NCI-H2081 treated with DMSO at 0.1 percent for 48 hours (cell line): ENCODE measurements at regions not wholly inside any gene's neighbourhood (a gene's known extent, or its start where the extent isn't known, plus 50 kb on each side); places are given as distances from the start of the nearest gene placed in this dataset.
"Not testable (repeated sequence)": the region's sequence is repeated elsewhere in the genome, so short reads cannot be mapped to it uniquely, and the experiment has no call there.

ENCODE experiments used
- DNase-seq: peaks from one replicate; lab custom pipeline; 2025; lab: John Stamatoyannopoulos, UW

- not testable (repeated sequence) for DNase-seq
These were observed 915.2 kb downstream of the BRD1 start for GRCh38 chr22:48912356-48913066.

GRCh38 chr22:48911647-48912046 lies 916.0 kb downstream of the BRD1 start:
- DNase-seq, result not testable (repeated sequence)

GRCh38 chr22:48911067-48911466 lies 916.6 kb downstream of the BRD1 start:
- DNase-seq, result not testable (repeated sequence)

- no peak for DNase-seq
These were observed 919.1 kb downstream of the BRD1 start for GRCh38 chr22:48908547-48908946.

GRCh38 chr22:48907591-48907990 lies 920.1 kb downstream of the BRD1 start:
- DNase-seq, result no peak

GRCh38 chr22:48906216-48906835 lies 921.3 kb downstream of the BRD1 start:
- no peak for DNase-seq

GRCh38 chr22:48905206-48905975 lies 922.3 kb downstream of the BRD1 start:
- no peak for DNase-seq

- DNase-seq, result no peak
These were observed 924.6 kb downstream of the BRD1 start for GRCh38 chr22:48902983-48903650.

GRCh38 chr22:48902001-48902869 lies 925.4 kb downstream of the BRD1 start:
- no peak for DNase-seq

- no peak for DNase-seq
These were observed 926.3 kb downstream of the BRD1 start for GRCh38 chr22:48901324-48901723.

GRCh38 chr22:48900626-48901025 lies 927.0 kb downstream of the BRD1 start:
- DNase-seq, result no peak

GRCh38 chr22:48900327-48900597 lies 927.4 kb downstream of the BRD1 start:
- DNase-seq, result no peak

GRCh38 chr22:48899523-48900326 lies 927.9 kb downstream of the BRD1 start:
- no peak for DNase-seq

GRCh38 chr22:48898524-48899250 lies 929.0 kb downstream of the BRD1 start:
- no peak for DNase-seq

GRCh38 chr22:48897645-48898370 lies 929.9 kb downstream of the BRD1 start:
- no peak for DNase-seq

GRCh38 chr22:48896766-48897644 lies 930.7 kb downstream of the BRD1 start:
- DNase-seq, result no peak

GRCh38 chr22:48895831-48896765 lies 931.6 kb downstream of the BRD1 start:
- no peak for DNase-seq
